Nephron (organoid): ENCODE measurements at regions not wholly inside any gene's neighbourhood (a gene's known extent, or its start where the extent isn't known, plus 50 kb on each side); places are given as distances from the start of the nearest gene placed in this dataset.

Source experiments
- H3K27ac Mint-ChIP-seq, 3 experiments: 2 replicates each; pipeline ENCODE4 v1.8.0; 2020; ENCODE audit warnings: mixed read lengths in 3 of 3, mild to moderate bottlenecking in 2 of 3, moderate library complexity in 1 of 3
- H3K27me3 Mint-ChIP-seq: 2 replicates; pipeline ENCODE4 v1.8.0; 2021; ENCODE audit warnings: low read depth, mild to moderate bottlenecking, moderate library complexity, mixed read lengths
- H3K36me3 Mint-ChIP-seq: 2 replicates; pipeline ENCODE4 v1.8.0; 2020; ENCODE audit warnings: low read depth, mixed read lengths
- H3K4me1 Mint-ChIP-seq: 2 replicates; pipeline ENCODE4 v1.8.0; 2020; ENCODE audit warnings: mixed read lengths
- H3K4me3 Mint-ChIP-seq, 3 experiments: 2 replicates each; pipeline ENCODE4 v1.8.0; 2020; ENCODE audit warnings: mild to moderate bottlenecking in 3 of 3, mixed read lengths in 3 of 3, moderate library complexity in 2 of 3
- H3K9me3 Mint-ChIP-seq: 2 replicates; pipeline ENCODE4 v1.8.0; 2020; ENCODE audit warnings: mixed read lengths
- TF ChIP-seq, protein P1 (sequence below), 3 experiments: fragments of 200-600 bp; sonication (generic); IDR thresholded peaks; one replicate each; pipeline ENCODE4 v1.5.0; 2021; ENCODE audit warnings: antibody characterized with exemption in 3 of 3; ENCODE audit not compliant: unreplicated experiment in 3 of 3

DNA sequence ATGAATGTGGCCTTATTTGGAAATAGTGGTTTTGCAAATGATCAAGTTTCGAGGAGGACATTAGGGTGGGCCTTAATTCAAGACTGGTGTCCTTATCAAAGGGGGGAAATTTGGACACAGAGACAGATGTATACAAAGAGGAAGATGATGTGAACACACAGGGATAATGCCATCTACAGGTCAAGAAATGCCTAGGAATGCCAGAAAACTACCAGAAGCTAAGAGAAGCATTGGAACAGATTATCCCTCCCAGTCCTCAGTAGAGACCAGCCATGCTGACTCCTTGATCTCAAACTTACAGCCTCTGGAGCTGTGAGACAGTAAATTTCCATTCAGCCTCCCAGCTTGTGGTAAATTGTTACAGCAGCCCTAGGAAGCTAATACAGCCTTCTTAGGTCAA is 151.4 kb downstream of the PTGER3 start:
- H3K27me3 Mint-ChIP-seq, result peaks cover 4% of the 10 kb centered on the region
- no peak overlapping the region for H3K4me3 Mint-ChIP-seq
- H3K4me1 Mint-ChIP-seq, result no peaks in the 10 kb centered on the region
- no peaks in the 10 kb centered on the region for H3K36me3 Mint-ChIP-seq
- no peak overlapping the region for H3K27ac Mint-ChIP-seq
- TF ChIP-seq, protein P1, sequence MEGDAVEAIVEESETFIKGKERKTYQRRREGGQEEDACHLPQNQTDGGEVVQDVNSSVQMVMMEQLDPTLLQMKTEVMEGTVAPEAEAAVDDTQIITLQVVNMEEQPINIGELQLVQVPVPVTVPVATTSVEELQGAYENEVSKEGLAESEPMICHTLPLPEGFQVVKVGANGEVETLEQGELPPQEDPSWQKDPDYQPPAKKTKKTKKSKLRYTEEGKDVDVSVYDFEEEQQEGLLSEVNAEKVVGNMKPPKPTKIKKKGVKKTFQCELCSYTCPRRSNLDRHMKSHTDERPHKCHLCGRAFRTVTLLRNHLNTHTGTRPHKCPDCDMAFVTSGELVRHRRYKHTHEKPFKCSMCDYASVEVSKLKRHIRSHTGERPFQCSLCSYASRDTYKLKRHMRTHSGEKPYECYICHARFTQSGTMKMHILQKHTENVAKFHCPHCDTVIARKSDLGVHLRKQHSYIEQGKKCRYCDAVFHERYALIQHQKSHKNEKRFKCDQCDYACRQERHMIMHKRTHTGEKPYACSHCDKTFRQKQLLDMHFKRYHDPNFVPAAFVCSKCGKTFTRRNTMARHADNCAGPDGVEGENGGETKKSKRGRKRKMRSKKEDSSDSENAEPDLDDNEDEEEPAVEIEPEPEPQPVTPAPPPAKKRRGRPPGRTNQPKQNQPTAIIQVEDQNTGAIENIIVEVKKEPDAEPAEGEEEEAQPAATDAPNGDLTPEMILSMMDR (IDR thresholded peaks at IDR 0.05; ENCODE audit: unreplicated experiment in 3 of 3), result no peak
- H3K9me3 Mint-ChIP-seq, result no peaks in the 10 kb centered on the region

- no peaks in the 10 kb centered on the region for H3K9me3 Mint-ChIP-seq
- TF ChIP-seq, protein P1 (IDR thresholded peaks at IDR 0.05; ENCODE audit: unreplicated experiment in 3 of 3), result no peak
- no peak overlapping the region for H3K27ac Mint-ChIP-seq
- H3K4me3 Mint-ChIP-seq, result no peak overlapping the region
- H3K36me3 Mint-ChIP-seq, result no peaks in the 10 kb centered on the region
- H3K27me3 Mint-ChIP-seq, result peaks cover 4% of the 10 kb centered on the region
- H3K4me1 Mint-ChIP-seq, result no peaks in the 10 kb centered on the region
Observed at GRCh38 chr1:70897273-70897672, 150.3 kb downstream of the PTGER3 start.

DNA sequence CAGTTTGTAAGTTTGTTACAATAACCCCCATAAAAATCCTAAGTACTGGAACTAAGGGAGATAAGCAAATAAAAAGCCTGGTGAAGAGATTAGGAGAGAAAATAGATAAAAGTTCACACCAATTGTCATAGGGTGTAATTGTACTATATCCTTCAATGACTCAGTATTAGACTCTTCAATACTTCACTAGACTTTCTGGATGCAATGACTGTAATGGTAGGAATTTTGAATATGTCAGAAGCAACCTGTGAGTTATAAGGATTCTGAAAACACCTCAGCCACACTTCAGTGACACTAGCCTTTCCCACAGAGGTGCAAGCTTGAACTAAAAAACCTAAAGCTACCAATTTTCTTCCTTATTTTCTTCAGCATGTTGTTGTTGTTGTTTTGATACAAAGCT is 147.9 kb downstream of the PTGER3 start:
- Mint-ChIP-seq H3K27ac (no peak overlapping the region), H3K36me3 (no peaks in the 10 kb centered on the region), H3K4me3 (no peak overlapping the region), H3K9me3 (no peaks in the 10 kb centered on the region), H3K4me1 (no peaks in the 10 kb centered on the region), H3K27me3 (peaks cover 4% of the 10 kb centered on the region)
- TF ChIP-seq, protein P1 (IDR thresholded peaks at IDR 0.05; ENCODE audit: unreplicated experiment in 3 of 3), result no peak

DNA sequence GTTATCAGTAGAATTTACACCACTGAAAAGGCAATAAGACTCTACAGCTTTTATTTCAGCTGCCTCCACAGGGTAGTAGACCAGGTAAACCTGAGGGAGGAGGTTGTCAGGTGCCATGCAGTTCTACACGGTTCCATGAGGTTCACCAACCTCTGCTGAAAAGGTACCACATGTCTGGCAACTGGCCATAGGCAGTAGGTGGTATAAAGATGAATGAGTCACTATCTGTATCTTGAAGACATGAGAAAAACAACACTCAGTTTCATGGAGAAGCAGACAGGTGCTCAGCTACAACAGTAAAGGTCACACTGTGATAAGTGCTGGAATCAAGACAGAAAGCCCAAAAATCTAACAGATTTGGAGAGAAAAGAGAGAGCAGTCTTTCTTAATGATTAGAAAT is 145.4 kb downstream of the PTGER3 start:
- TF ChIP-seq, protein P1 (IDR thresholded peaks at IDR 0.05; ENCODE audit: unreplicated experiment in 3 of 3), result no peak

GRCh38 chr1:70906800-70907199 is 140.8 kb downstream of the PTGER3 start:
- TF ChIP-seq, protein P1 (IDR thresholded peaks at IDR 0.05; ENCODE audit: unreplicated experiment in 3 of 3), result no peak
- Mint-ChIP-seq H3K27me3 (no peaks in the 10 kb centered on the region), H3K9me3 (peaks cover 2% of the 10 kb centered on the region), H3K4me3 (no peak overlapping the region), H3K36me3 (no peaks in the 10 kb centered on the region), H3K27ac (no peak overlapping the region), H3K4me1 (no peaks in the 10 kb centered on the region)

More for the DNA sequence above, 145.4 kb downstream of the PTGER3 start:
- H3K27me3 Mint-ChIP-seq, result no peaks in the 10 kb centered on the region
- no peaks in the 10 kb centered on the region for H3K4me1 Mint-ChIP-seq
- no peak overlapping the region for H3K4me3 Mint-ChIP-seq
- H3K27ac Mint-ChIP-seq, result no peak overlapping the region
- H3K9me3 Mint-ChIP-seq, result peaks cover 2% of the 10 kb centered on the region
- H3K36me3 Mint-ChIP-seq, result no peaks in the 10 kb centered on the region

- TF ChIP-seq, protein P1 (IDR thresholded peaks at IDR 0.05; ENCODE audit: unreplicated experiment in 3 of 3), result no peak
- Mint-ChIP-seq H3K4me3 (no peak overlapping the region), H3K4me1 (no peaks in the 10 kb centered on the region), H3K9me3 (peaks cover 2% of the 10 kb centered on the region), H3K27ac (no peak overlapping the region), H3K27me3 (no peaks in the 10 kb centered on the region), H3K36me3 (no peaks in the 10 kb centered on the region)
Observed at GRCh38 chr1:70907563-70908310, 139.9 kb downstream of the PTGER3 start.
